SKM-1 (cell line): ENCODE measurements at regions not wholly inside any gene's neighbourhood (a gene's known extent, or its start where the extent isn't known, plus 50 kb on each side); places are given as distances from the start of the nearest gene placed in this dataset.

Experiments
- DNase-seq: peaks from one replicate; lab custom pipeline; 2025; ENCODE audit not compliant: unreplicated experiment; lab: John Stamatoyannopoulos, UW

DNA sequence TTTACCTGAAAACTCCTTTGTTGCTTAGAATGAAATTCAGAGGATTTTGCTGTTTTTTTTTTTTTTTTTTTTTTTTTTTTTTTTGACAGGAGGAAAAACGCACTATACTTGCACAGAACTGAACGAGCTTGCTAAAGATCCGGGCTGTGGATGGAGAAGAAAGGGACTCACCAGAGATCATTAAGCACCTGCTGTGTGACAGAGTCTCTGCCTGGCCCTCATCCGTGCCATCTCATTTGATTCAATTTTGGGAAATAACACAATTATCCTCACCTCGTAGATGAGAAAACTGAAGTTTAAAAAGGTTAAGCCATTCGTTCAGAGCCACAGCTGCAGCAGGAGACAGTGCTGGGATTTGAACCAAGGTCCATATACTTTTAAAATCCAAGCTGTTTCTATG is 775.4 kb upstream of the ID2 start:
- DNase-seq: no peak

DNA sequence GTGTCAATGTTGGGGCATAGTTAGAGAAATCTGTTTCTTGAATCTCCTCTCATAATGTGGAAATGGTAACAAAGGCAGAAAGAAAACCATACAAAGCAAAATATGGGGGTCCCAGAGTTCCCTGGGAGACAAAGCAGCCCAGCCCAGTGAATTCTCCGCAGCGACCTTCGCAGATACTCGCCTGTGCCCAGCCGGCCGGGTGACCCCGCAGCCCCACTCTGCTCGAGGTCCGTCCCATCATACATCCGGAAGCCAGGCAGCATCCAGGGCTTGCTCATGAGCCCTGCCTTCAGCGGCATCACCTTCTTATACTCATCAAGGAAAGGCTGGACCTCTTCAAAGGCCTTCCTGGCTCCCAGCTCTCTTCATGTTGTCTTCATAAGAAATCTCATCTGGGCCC is 774.8 kb upstream of the ID2 start:
- DNase-seq: no peak

DNA sequence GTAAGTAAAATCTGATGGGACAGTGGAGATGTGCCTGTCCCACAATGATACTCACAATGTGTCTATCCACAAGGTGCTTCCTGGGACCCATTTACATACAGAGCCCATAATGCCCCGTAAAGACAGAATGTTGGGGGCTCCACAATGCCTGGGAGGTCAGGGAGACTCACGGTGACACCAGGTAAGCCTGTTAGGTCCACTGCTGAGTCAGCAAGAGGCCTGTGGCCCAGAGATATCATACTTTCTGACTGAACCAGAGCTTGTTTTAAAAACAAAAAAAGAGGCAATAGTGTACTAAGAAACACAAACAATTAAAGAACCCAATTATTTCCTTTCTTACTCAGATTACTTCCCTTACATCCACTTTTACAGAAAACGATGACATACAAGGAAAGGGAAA is 771.1 kb upstream of the ID2 start:
- DNase-seq: no peak

DNA sequence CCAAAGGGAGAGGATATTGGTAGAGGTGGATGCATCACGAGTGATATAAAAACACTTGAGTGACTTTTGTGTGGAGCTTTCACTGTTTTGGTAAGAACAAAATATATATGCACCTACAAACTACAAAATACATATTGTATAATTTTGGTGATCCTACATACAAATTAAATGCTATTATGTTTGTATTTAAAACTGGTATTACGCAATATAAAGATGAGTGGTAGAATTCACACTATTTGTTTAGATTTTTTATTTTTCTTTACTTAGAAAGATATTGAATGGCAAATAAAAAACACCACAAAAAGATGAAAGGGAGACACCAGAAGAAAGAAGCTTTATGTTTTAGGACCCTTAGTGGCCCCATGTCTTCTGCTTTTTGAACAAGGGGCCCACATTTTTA is 770.7 kb upstream of the ID2 start:
- no peak for DNase-seq

DNA sequence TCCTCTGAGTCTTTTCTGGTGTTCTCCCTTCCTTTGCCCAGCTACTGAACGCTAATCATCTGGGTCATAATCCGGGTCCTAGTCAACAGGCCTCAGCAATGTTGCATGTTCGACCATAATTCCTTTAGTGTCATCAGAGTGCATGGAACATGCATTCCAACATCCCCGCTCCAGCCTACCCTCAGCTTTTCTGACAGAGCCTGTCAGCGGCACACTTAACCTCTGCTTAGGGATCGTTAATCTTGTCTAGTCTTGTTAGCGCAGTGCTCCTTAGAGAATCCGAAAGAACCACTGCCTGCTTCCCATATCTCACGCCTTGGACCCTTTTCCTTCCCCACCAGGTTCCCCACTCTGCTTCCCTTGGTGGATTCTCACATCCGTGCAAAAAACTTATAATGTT is 767.9 kb upstream of the ID2 start:
- no peak for DNase-seq

DNA sequence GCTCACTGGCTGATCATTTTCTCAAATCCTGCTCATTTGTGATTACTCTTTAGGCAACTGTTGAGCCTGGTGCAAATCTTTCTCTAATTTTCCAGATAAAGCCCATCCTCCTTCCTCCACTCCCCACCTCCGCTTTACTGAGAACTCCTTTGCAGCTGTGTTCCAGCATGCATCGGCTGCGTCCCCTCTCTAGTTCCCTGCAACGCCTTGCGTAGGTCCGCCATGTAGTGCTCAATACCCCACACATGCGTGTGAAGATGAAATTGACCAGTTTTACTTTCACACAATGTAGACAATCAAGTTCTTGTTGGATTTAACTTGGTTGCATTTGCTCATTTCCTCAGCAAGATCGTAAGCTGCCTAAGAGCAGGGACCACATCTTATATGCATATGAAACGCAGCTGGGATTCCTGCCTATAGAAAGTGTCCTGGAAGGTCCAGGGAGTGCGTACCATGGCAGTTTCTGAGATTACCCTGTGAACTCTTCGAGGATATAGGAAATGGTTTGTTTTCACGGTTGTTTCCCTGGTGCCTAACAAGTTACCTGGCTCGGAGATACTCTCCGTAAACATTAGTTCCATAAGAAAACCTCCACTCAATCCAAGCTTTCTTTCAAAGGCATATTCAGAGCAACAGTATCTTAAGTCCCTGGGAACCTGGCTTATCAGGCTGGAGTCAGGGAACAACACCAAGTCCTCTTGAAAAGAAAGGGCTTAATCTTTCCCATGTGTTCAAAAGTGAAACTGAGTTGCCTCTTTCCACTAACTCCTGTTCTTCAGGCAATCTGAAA is 766.4 kb upstream of the ID2 start:
- DNase-seq: no peak

DNA sequence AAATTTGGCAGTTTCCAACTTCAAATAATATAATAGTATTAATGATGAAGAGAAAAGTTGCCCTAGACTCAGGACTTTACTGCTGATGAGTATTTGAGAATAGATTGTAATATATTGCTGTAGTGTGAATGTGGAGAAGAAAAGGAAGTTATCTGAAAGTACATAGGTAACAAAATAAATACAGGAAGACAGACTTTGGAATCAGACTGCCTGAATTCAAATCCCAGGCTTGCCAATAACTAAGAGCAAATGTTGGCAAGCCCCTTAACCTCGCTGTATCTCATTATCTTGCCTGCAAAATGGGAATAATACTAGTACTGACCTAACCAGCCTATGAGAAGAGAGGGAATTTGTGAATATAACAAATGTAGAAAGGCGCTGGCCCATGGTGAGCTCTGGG is 765.2 kb upstream of the ID2 start:
- no peak for DNase-seq

DNA sequence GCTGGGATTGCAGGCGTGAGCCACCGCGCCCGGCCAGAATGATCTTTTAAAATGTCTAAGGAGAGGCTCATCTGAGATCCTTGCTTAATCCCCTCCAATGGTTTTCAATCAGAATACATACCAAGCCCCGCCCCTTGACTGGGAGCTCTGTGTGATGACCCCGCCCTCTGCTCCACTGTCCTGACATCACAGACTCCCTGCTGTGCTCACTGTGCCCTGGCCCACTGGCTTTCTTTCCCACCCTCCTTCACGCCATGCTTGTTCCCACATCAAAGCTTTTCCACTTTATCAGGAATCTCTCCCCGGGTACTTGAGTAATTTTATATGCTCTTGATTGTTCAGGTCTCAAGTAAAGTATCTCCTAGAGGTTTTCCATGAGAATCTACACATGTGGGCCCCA is 762.3 kb upstream of the ID2 start:
- no peak for DNase-seq

DNA sequence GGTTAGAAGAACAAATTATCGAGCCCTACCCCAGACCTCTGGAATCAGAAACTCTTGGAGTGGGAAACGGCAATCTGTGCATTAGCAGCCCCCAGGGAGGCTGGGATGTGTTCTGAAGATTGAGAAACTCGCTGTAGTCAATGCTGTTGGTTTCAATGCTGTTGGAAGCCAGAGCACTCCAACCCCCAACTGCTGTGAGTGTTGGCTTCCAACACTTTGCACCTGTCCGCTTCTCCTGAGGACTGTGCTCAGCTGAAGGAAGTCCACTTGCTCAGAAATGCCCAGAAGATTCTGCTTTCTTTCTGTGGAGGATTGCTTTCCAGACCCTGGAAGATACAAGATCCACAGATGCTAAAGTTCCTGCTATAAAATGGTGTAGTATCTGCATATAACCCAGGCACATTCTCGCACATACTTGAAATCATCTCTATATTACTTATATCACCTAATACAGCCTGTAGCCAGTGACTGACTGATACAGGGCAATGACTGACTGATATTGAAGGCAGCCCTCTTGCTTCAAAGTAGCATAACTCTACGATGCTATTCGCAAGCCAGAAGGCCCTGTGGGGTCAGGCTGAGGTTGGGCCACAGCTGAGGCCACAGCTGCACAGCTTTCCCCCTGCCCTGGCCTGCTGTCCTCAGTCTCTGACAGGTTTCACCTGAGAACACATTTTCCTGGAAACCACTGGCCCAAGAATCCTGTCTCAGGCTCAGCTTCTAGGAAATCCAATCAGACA is 757.7 kb upstream of the ID2 start:
- no peak for DNase-seq

DNA sequence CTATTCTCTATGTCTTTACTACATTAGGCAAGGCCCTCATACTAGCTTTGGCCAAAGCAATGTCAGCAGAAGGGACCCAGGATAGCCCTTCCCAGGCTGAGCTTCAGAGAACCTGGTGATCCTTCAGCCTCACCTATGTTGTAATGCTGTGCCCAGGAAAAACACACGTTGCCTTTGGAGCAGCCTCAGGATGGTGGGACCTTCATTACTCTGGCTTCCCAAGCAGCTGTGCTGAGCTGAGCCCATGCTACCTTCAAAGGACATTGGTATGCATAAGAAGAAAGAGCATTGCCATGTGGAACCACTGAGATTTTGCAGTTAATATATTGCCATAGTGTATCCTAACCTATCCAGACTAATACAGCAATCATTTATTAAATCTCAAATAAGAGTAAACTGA is 756.4 kb upstream of the ID2 start:
- no peak for DNase-seq

DNA sequence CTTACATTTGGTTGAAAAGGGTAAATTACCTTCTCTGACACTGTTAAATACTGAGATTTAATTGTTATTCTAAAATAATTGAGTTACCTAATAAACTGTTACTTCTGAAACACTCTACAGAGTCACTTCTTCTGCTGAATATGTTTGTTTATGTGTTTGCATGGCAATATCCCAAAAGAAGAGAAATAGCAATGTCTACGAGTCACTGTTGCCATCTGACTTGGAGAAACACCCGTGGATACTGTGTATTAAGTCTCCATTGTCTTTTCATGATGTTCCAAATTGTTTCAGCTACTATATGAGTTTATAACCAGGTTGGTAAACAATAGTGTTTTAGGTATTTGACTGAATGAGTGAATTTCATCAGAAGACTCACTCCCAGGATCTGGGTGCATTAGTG is 754.2 kb upstream of the ID2 start:
- DNase-seq: no peak

DNA sequence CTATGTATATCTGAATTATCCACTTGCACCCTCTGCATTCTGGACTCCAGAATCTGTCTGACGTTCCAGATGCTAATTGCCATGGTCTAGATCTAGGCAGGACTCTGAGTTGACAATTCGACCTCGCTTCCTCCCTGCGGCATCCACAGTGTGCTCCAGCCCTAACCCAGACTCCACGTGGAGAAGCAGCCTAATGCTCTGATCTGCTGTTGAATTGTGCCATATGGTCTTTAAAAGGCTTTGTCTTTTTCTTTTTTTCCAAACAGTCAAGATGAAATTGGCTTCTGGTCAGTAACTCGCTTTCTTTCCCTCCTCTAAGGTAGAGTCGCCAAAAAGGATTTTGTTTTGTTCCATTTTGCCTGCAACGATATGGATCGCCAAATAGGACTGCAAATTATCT is 752.6 kb upstream of the ID2 start:
- no peak for DNase-seq

DNA sequence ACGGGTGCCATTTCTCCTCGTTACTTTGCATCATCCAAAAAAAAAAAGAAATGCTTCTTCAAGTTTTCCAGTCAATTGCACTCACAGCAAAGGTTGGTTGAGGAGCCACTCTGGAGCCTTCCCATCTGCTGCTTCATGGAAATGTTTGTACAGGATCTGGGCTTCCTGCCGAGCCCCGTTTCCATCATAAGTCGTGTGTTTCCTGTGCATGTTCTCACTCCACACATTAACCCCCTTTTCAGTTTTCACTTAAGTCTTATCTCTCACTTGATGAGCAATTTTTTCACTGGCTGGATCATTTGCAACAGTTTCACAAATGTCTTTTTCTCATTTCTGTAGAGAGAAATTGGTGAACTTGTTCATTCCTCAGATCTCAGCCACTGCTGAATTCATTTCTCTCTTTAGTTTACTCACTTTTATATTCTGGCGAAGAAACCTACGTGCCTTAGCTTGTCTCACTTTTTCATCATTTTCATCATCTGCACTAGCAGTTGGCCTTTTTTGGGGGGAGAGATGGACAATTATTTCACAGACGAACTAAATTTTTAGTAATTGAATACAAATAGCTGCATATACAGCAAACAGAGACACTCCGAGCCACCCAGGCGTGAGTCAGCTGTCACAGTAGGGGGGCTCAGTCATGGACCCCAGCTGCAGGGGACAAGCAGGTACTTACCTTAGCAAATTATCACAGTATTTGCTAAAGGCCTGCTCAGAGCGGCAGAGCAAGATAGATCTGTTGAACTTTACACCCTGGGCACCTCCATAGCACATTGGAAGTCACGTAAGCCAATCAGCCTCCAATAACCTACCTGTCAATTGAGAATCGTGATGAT is 750.8 kb upstream of the ID2 start:
- DNase-seq: no peak

DNA sequence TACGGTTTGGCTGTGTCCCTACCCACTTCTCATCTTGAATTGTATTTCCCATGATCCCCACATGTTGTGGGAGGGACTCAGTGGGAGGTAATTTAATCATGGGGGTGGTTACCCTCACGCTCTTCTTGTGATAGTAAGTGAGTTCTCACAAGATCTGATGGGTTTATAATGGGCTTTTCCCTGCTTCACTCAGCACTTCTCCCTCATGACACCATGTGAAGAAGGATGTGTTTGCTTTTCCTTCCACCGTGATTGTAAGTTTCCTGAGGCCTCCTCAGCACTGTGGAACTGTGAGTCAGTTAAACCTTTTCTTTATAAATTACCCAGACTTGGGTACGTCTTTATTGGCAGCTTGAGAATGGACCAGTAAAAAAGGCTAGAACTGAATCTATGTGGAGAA is 750.0 kb upstream of the ID2 start:
- DNase-seq: no peak

DNA sequence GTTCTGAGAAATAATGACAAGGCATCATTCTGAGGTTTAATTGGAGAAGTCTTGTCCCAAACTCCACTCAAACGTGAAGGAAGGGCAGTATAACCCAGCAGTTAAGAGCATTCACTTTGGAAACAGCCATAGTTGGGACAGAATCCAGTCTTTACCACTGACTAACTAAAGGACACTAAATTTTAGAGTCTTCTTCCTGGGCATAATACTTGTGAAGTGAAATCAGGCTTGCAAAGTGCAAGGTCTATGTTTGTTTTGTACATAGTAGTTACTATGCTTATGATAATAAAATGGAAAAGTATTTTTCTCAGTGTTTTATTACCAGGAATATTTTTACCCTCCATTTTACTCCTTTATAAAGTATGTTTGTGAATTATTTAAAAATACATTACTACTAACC is 748.2 kb upstream of the ID2 start:
- no peak for DNase-seq

DNA sequence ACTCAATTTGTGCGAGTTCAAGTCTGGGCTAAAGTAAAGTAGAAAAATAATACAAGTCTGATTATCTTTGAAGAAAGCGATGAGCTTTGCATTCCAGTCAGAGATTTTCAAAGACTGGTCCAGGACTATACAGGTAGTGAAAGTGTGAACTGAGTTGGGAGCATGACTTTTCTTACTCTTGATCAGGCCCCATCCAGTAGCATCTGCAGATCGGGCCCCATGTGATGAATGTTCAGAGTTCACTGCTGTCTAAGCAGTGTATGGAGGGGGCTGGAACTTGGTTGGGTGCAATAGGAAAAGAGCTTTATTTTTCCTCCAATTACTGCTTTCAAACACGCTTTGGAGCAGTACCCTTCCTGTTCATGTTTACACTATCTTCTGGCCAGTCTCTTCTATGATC is 747.4 kb upstream of the ID2 start:
- DNase-seq: no peak

DNA sequence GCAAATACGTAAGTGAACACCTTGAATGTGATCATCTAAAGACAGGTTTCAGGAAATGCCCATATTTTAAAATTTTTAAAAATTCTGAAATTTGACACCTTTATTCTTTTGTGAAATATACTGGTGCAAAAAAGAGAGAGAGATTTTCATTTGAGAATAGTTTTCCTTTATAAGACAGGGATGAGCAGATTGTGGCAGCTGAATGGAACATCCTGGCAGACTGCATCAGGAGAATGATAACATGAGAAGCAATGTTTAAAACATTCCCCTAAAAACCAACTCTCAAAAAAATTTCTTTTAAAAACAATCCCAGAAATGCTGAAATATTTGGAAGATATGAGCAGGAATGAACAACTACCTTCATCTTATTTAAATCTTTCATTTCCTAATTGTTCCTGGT is 744.8 kb upstream of the ID2 start:
- no peak for DNase-seq

DNA sequence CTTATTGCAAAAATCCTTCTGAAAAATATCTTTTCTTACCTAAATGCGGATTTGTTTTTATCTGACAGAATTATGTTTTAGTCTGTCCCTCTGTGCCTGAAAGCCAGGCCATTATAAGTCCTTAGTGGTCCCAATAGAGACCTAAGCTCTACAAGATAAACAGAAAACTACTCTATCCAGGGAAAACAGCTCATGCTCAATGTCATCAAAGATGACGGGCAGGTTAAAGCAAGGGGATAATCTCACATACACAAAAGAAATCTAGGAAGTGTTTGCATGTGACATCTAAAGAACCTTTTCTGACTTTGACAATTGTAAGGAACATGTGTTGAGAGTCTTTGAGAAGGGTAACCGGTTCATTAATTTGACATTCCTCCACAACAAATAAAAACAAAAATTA is 741.1 kb upstream of the ID2 start:
- DNase-seq: no peak

DNA sequence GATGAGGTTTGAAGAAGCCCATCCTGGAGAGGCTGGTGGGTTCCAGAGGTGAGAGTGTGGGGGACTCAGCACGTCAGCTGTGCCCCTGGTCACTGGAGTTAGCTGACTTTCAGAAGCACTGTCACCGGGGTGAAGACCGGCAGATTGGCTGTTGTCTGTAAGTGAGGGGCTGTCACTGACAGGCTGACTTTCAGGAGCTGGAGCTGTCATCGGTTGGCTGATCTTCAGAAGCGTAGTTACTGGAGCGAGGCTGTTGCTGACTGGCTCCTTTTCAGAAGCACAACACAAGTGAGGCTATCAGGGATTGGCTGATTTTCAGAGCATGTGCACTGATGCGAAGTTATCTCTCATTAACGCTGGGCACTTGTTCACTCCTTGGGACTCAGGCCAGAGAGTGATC is 738.4 kb upstream of the ID2 start:
- DNase-seq: no peak

DNA sequence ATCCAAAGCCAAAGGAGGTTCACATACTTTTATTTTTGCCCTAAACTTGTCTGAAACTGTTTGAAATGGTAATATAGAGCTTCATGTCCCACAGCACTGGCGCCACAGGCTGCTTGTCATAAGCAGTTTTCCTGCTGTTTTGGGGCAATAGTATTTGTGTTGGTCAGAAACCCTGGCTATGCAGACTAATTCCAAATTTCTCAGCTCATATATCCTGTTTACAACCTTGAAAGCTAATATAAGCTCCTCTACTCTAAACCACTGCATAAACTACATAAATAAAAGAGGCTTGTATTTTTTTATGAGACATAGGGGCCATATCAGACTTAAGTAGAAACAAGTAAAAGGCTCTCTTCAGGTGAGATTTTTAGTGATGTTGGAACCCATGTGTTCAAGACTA is 736.8 kb upstream of the ID2 start:
- DNase-seq: no peak

DNA sequence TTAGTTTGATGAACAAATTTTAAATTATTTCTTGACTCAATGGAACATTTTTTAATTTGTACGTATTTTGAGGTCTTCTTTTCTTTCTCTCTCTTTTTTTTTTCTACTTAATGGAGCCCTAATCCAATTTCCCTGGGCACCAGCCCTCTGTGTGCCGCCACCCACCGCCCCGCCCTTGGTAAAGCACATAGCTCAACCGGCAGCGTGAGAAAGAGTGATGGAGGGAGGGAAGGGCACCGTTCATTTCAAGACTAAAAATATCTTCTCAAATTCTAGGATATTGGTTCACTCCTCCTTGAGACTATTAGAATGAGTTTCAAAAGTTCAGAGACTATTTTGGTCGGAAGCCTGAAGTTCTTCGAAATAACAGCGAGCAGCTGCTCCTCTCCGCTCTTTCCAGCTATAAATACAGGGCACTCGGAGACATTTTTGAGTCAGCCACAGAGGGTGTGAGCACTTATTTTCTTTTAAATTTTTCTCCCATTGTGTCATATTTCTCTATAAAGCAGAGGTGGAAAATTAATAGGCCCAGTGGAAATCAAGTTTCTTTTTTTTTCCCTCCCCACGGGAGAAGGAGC is 731.7 kb upstream of the ID2 start:
- DNase-seq: no peak

DNA sequence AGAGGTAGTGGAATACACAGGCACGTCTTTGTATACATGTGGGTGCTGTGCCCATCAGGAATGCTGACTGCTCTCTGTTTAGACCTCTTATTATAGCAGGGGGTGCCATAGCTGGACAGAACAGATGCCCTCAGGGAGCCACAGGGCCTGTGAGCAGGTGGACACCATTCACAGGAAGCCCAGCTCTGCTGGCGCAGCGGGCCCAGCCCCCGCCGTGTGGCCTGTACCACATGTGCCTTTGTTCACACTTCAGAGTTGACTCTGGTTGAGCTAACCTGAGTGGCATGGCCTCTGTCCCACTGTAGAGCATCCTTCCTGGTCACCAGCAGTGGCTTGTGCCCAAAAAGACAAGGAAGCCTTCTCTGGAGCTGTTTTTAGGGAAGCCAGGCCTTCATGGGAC is 730.9 kb upstream of the ID2 start:
- DNase-seq: no peak
